Tibial nerve (tissue), 3 donors: ENCODE measurements at regions not wholly inside any gene's neighbourhood (a gene's known extent, or its start where the extent isn't known, plus 50 kb on each side); places are given as distances from the start of the nearest gene placed in this dataset.

ENCODE experiments used
- CTCF ChIP-seq, 5 experiments: fragments of 200-600 bp in 3 of 5; fragments of 450-650 bp in 2 of 5; sonication (generic) in 3 of 5; IDR thresholded peaks; one replicate each; pipeline ENCODE4 v1.5.1; 2016 to 2019; ENCODE audit warnings: antibody characterized with exemption in 5 of 5, mild to moderate bottlenecking in 3 of 5, moderate library complexity in 2 of 5
- POLR2A ChIP-seq, 2 donors: fragments of 450-650 bp; IDR thresholded peaks; one replicate each; pipeline ENCODE4 v1.6.1; 2017; ENCODE audit warnings: antibody characterized with exemption in 2 of 2, mild to moderate bottlenecking in 2 of 2, moderate library complexity in 2 of 2

- TF ChIP-seq CTCF (IDR thresholded peaks at IDR 0.05) (peak in 1 of 5 experiments; percentile 10), POLR2A (IDR thresholded peaks at IDR 0.05) (no peak)
Measured at GRCh38 chrX:79592259-79592658, 225.1 kb upstream of the ITM2A start.
